Upper lobe of left lung (tissue), 4 donors: ENCODE measurements at regions not wholly inside any gene's neighbourhood (a gene's known extent, or its start where the extent isn't known, plus 50 kb on each side); places are given as distances from the start of the nearest gene placed in this dataset.

ENCODE experiments used
- CTCF ChIP-seq, 6 experiments: fragments of 450-650 bp in 4 of 6; fragments of 200-600 bp in 2 of 6; sonication (generic) in 2 of 6; IDR thresholded peaks; one replicate each; pipeline ENCODE4 v1.5.1; 2016 to 2019; ENCODE audit warnings: antibody characterized with exemption in 6 of 6
- EP300 ChIP-seq, 4 donors: sonication (generic); formaldehyde crosslinking; IDR thresholded peaks; one replicate each; pipeline ENCODE4 v1.5.1; 2017; ENCODE audit warnings: antibody characterized with exemption in 4 of 4, control low read depth in 2 of 4
- POLR2A ChIP-seq, 4 donors: fragments of 450-650 bp; IDR thresholded peaks; one replicate each; pipeline ENCODE4 v1.5.1; 2016 to 2017; ENCODE audit warnings: antibody characterized with exemption in 4 of 4, mild to moderate bottlenecking in 2 of 4
- POLR2AphosphoS5 ChIP-seq, 2 donors: sonication (generic); formaldehyde crosslinking; IDR thresholded peaks; one replicate each; pipeline ENCODE4 v1.5.1; 2017; ENCODE audit warnings: antibody characterized with exemption in 2 of 2

- TF ChIP-seq EP300 (IDR thresholded peaks at IDR 0.05) (no peak), CTCF (IDR thresholded peaks at IDR 0.05) (no peak), POLR2AphosphoS5 (IDR thresholded peaks at IDR 0.05) (no peak), POLR2A (IDR thresholded peaks at IDR 0.05) (no peak)
Observed at GRCh38 chr2:215514516-215514915, 78.6 kb upstream of the FN1 start.
